ENCODE measurements at regions not wholly inside any gene's neighbourhood (a gene's known extent, or its start where the extent isn't known, plus 50 kb on each side); places are given as distances from the start of the nearest gene placed in this dataset.

DNA sequence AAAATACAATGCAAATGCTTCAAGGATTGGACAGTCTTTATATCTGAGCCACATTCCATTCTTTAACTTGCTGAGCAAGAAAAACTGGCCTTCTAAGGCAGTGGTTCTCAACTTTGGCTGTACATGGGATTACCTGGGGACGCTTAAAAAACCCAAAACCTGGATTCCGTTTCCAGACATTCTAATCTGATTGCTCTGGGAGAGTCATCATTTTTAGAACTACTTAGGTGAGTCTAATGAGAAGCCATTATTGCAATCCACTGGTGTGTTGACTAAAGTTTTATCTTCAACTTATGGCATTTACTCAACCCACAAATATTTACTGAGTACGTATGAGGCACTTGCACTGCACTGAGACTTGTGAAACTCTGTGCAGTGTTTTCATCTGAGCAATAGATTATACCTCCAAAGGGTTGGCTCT, 195.7 kb upstream of the ATP11B start:
- H3K27ac ChIP-seq (ENCODE audit: low read length in 2 of 2), result no peak overlapping the region
- H3K4me3 ChIP-seq (ENCODE audit: control extremely low read depth in 1 of 5, extremely low read depth in 1 of 5, insufficient read depth in 1 of 5, low read depth in 2 of 5, low read length in 4 of 5), result no peak overlapping the region
- H2AFZ ChIP-seq (ENCODE audit: insufficient read depth, low read depth, low read length, poor library complexity, severe bottlenecking), result no peak overlapping the region
- H4K20me1 ChIP-seq (ENCODE audit: control insufficient read depth, insufficient read depth, low read length, poor library complexity, severe bottlenecking), result no peaks in the 10 kb centered on the region
- no peaks in the 10 kb centered on the region for H3K9me3 Mint-ChIP-seq (ENCODE audit: insufficient read depth)
- H3K9ac ChIP-seq (ENCODE audit: low read length), result no peak overlapping the region
- H3K27me3 Mint-ChIP-seq, result no peaks in the 10 kb centered on the region
- no peaks in the 10 kb centered on the region for H3K79me2 ChIP-seq (ENCODE audit: control insufficient read depth, insufficient read depth, low read length)
- 91% methylated on average over 1 of the region's 3 CpGs for WGBS (ENCODE audit: insufficient coverage)
- no peaks in the 10 kb centered on the region for H3K4me1 Mint-ChIP-seq
- ChIA-PET CTCF (no interaction called here), POLR2A (no interaction called here)
- DNase-seq (no peak), ATAC-seq (ENCODE audit: low read depth) (no peak)
- H3K4me1 ChIP-seq (ENCODE audit: control insufficient read depth in 2 of 2, insufficient read depth in 2 of 2, low read length in 2 of 2), result no peaks in the 10 kb centered on the region
- H3K27ac Mint-ChIP-seq, result no peak overlapping the region
- H3K4me2 ChIP-seq (replicated peaks; ENCODE audit: low read depth, low read length, poor library complexity, severe bottlenecking), result no peak overlapping the region
- no peak overlapping the region for H3K4me3 Mint-ChIP-seq
- TF ChIP-seq, protein P1, sequence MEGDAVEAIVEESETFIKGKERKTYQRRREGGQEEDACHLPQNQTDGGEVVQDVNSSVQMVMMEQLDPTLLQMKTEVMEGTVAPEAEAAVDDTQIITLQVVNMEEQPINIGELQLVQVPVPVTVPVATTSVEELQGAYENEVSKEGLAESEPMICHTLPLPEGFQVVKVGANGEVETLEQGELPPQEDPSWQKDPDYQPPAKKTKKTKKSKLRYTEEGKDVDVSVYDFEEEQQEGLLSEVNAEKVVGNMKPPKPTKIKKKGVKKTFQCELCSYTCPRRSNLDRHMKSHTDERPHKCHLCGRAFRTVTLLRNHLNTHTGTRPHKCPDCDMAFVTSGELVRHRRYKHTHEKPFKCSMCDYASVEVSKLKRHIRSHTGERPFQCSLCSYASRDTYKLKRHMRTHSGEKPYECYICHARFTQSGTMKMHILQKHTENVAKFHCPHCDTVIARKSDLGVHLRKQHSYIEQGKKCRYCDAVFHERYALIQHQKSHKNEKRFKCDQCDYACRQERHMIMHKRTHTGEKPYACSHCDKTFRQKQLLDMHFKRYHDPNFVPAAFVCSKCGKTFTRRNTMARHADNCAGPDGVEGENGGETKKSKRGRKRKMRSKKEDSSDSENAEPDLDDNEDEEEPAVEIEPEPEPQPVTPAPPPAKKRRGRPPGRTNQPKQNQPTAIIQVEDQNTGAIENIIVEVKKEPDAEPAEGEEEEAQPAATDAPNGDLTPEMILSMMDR (IDR thresholded peaks at IDR 0.05), result no peak
- TF ChIP-seq EZH2 (IDR thresholded peaks at IDR 0.05; ENCODE audit: borderline replicate concordance, insufficient read depth, low read depth, low read length, poor library complexity, severe bottlenecking), result no peak
- no peaks in the 10 kb centered on the region for H3K27me3 ChIP-seq (replicated peaks in 1 of 4; ENCODE audit: control extremely low read depth in 1 of 4, control insufficient read depth in 3 of 4, insufficient read depth in 4 of 4, low read length in 3 of 4)
- intact Hi-C loops (cut with micrococcal nuclease), result no loop called here
- peaks cover 0 to 2% (median 0%) of the 10 kb centered on the region in 3 donors for H3K9me3 ChIP-seq (ENCODE audit: control extremely low read depth in 1 of 3, control insufficient read depth in 2 of 3, insufficient read depth in 1 of 3, low read length in 2 of 3)
- H3K36me3 ChIP-seq (replicated peaks in 1 of 2; ENCODE audit: control extremely low read depth in 1 of 2, control insufficient read depth in 1 of 2, extremely low read depth in 1 of 2, insufficient read depth in 2 of 2, low read length in 1 of 2), result no peaks in the 10 kb centered on the region

- Histone ChIP-seq H2AFZ (ENCODE audit: insufficient read depth, low read depth, low read length, poor library complexity, severe bottlenecking) (no peak overlapping the region), H3K9me3 (ENCODE audit: control extremely low read depth in 1 of 3, control insufficient read depth in 2 of 3, insufficient read depth in 1 of 3, low read length in 2 of 3) (peaks cover 0 to 2% (median 0%) of the 10 kb centered on the region in 3 donors), H3K36me3 (replicated peaks in 1 of 2; ENCODE audit: control extremely low read depth in 1 of 2, control insufficient read depth in 1 of 2, extremely low read depth in 1 of 2, insufficient read depth in 2 of 2, low read length in 1 of 2) (no peaks in the 10 kb centered on the region), H3K27ac (ENCODE audit: low read length in 2 of 2) (no peak overlapping the region), H4K20me1 (ENCODE audit: control insufficient read depth, insufficient read depth, low read length, poor library complexity, severe bottlenecking) (no peaks in the 10 kb centered on the region), H3K4me3 (ENCODE audit: control extremely low read depth in 1 of 5, extremely low read depth in 1 of 5, insufficient read depth in 1 of 5, low read depth in 2 of 5, low read length in 4 of 5) (no peak overlapping the region), H3K4me2 (replicated peaks; ENCODE audit: low read depth, low read length, poor library complexity, severe bottlenecking) (no peak overlapping the region), H3K27me3 (replicated peaks in 1 of 4; ENCODE audit: control extremely low read depth in 1 of 4, control insufficient read depth in 3 of 4, insufficient read depth in 4 of 4, low read length in 3 of 4) (no peaks in the 10 kb centered on the region), H3K9ac (ENCODE audit: low read length) (no peak overlapping the region), H3K4me1 (ENCODE audit: control insufficient read depth in 2 of 2, insufficient read depth in 2 of 2, low read length in 2 of 2) (no peaks in the 10 kb centered on the region), H3K79me2 (ENCODE audit: control insufficient read depth, insufficient read depth, low read length) (no peaks in the 10 kb centered on the region)
- ATAC-seq (ENCODE audit: low read depth) (no peak), DNase-seq (no peak)
- Mint-ChIP-seq H3K4me3 (no peak overlapping the region), H3K27ac (no peak overlapping the region), H3K4me1 (no peaks in the 10 kb centered on the region), H3K27me3 (no peaks in the 10 kb centered on the region), H3K9me3 (ENCODE audit: insufficient read depth) (no peaks in the 10 kb centered on the region)
- ChIA-PET CTCF (no interaction called here), POLR2A (no interaction called here)
- 71% methylated on average over 1 of the region's 2 CpGs for WGBS (ENCODE audit: insufficient coverage)
- TF ChIP-seq, protein P1 (IDR thresholded peaks at IDR 0.05), result no peak
- no peak for TF ChIP-seq EZH2 (IDR thresholded peaks at IDR 0.05; ENCODE audit: borderline replicate concordance, insufficient read depth, low read depth, low read length, poor library complexity, severe bottlenecking)
- intact Hi-C loops (cut with micrococcal nuclease), result no loop called here
Measured at GRCh38 chr3:182601597-182601996, 191.7 kb upstream of the ATP11B start.
